K562 (cell line): ENCODE measurements at regions not wholly inside any gene's neighbourhood (a gene's known extent, or its start where the extent isn't known, plus 50 kb on each side); places are given as distances from the start of the nearest gene placed in this dataset.

Experiments used
- ATAC-seq: fragments of 200-7000 bp; cut with Tn5 transposase; 3 replicates; pipeline ENCODE4 v1.9.1; 2020; ENCODE audit warnings: moderate library complexity
- BruUV-seq: library from RNA; stranded (reverse); fragments of 400-500 nt; replicated peaks from 2 replicates; lab custom pipeline; 2021; lab: Mats Ljungman, UMichigan
- CTCF ChIA-PET: fragments of 300-600 bp; formaldehyde crosslinking; extraction: SDS; loops from one replicate; lab custom pipeline; 2021; ENCODE audit warnings: low intra/inter-chr PET ratio; lab: Yijun Ruan, JAX
- POLR2A ChIA-PET: fragments of 300-600, 350-650 bp; sonication (Branson Sonifier 250); formaldehyde crosslinking; extraction: SDS; loops from one replicate; lab custom pipeline; 2021; ENCODE audit warnings: antibody characterized with exemption, inconsistent platforms; lab: Yijun Ruan, JAX
- DNase-seq, 4 experiments: peaks; one replicate each; pipeline versions ENCODE4 v3.0.0 to v3.0.0-alpha.2; 2011 to 2018; ENCODE audit warnings: low spot score in 3 of 4, mixed read lengths in 3 of 4; ENCODE audit errors: extremely low read depth in 1 of 4
- FAIRE-seq: peaks from 2 replicates; lab custom pipeline; 2011; peaks lifted over from hg19 to GRCh38; lab: Jason Lieb, UNC
- H2AFZ ChIP-seq: 2 replicates; pipeline ENCODE4 v1.6.0; 2011; ENCODE audit warnings: low read depth, low read length, control low read depth, inconsistent platforms
- H3K27ac ChIP-seq: fragments of 200-600 bp; 3 replicates; pipeline ENCODE4 v1.8.0; 2011; ENCODE audit warnings: low read depth, mild to moderate bottlenecking, control low read depth, inconsistent platforms, low read length, moderate library complexity, mixed read lengths; ENCODE audit errors: extremely low read depth
- H3K27me3 ChIP-seq, 2 experiments: fragments of 300-600 bp in 1 of 2; 2 replicates in 1 of 2; 3 replicates in 1 of 2; pipeline versions ENCODE4 v1.6.0 to v1.8.0; 2011; ENCODE audit warnings: inconsistent platforms in 2 of 2, low read length in 2 of 2, mild to moderate bottlenecking in 1 of 2, mixed read lengths in 1 of 2, moderate library complexity in 1 of 2; ENCODE audit not compliant: control insufficient read depth in 2 of 2, insufficient read depth in 2 of 2
- H3K36me3 ChIP-seq: fragments of 300-600 bp; 3 replicates; pipeline ENCODE4 v1.8.0; 2011; ENCODE audit warnings: mild to moderate bottlenecking, low read length, inconsistent platforms; ENCODE audit not compliant: control insufficient read depth, insufficient read depth
- H3K4me1 ChIP-seq, 2 experiments: fragments of 200-600 bp in 1 of 2; replicated peaks in 1 of 2; 2 replicates in 1 of 2; 3 replicates in 1 of 2; pipeline versions ENCODE4 v1.5.1 to v1.8.0; 2011; ENCODE audit warnings: inconsistent platforms in 2 of 2, low read length in 2 of 2, mild to moderate bottlenecking in 1 of 2, mixed read lengths in 1 of 2, moderate library complexity in 1 of 2; ENCODE audit not compliant: control insufficient read depth in 2 of 2, insufficient read depth in 2 of 2
- H3K4me2 ChIP-seq: 2 replicates; pipeline ENCODE4 v1.6.1; 2011; ENCODE audit warnings: low read length, control low read depth, inconsistent platforms, mixed read lengths; ENCODE audit not compliant: insufficient read depth
- H3K4me3 ChIP-seq: fragments of 200-600 bp; sonication (generic), shearing (Covaris generic); 2 replicates; pipeline ENCODE4 v1.5.1; 2016; ENCODE audit warnings: control low read depth, inconsistent platforms
- H3K79me2 ChIP-seq: fragments of 200-600 bp; 3 replicates; pipeline ENCODE4 v1.8.0; 2011; ENCODE audit warnings: low read length, inconsistent platforms; ENCODE audit not compliant: control insufficient read depth, insufficient read depth
- H3K9ac ChIP-seq, 2 experiments: 2 replicates each; pipeline versions ENCODE4 v1.6.0 to v1.6.1; 2011; ENCODE audit warnings: low read depth in 2 of 2, low read length in 2 of 2, control low read depth in 1 of 2, inconsistent platforms in 1 of 2, mild to moderate bottlenecking in 1 of 2, mixed read lengths in 1 of 2; ENCODE audit not compliant: insufficient read depth in 1 of 2
- H3K9me1 ChIP-seq: one replicate; pipeline ENCODE4 v1.6.0; 2011; ENCODE audit warnings: inconsistent platforms, mild to moderate bottlenecking, low read length, moderate library complexity; ENCODE audit not compliant: control insufficient read depth, insufficient read depth
- H3K9me3 ChIP-seq: replicated peaks from 2 replicates; pipeline ENCODE4 v1.5.1; 2011; ENCODE audit warnings: low read depth, low read length, inconsistent platforms; ENCODE audit not compliant: control insufficient read depth, insufficient read depth
- H4K20me1 ChIP-seq: replicated peaks from 2 replicates; pipeline ENCODE4 v1.6.1; 2011; ENCODE audit warnings: low read length, inconsistent platforms, mixed read lengths; ENCODE audit not compliant: control insufficient read depth, insufficient read depth
- BCOR ChIP-seq: fragments of 450-650 bp; IDR thresholded peaks from 2 replicates; pipeline ENCODE4 v1.6.1; 2016
- CREM ChIP-seq: IDR thresholded peaks from 2 replicates; pipeline ENCODE4 v1.6.1; 2014; ENCODE audit warnings: antibody characterized with exemption, low read depth
- KDM1A ChIP-seq, 2 experiments: fragments of 450-650 bp; IDR thresholded peaks; 2 replicates each; pipeline ENCODE4 v1.6.1; 2016; ENCODE audit warnings: mild to moderate bottlenecking in 2 of 2
- LARP7 ChIP-seq: fragments of 450-650 bp; IDR thresholded peaks from 2 replicates; pipeline ENCODE4 v1.6.1; 2016
- NFRKB ChIP-seq: fragments of 450-650 bp; IDR thresholded peaks from 2 replicates; pipeline ENCODE4 v1.6.1; 2016; ENCODE audit warnings: low read depth
- SMARCB1 ChIP-seq: IDR thresholded peaks from 2 replicates; pipeline ENCODE4 v1.6.1; 2011; ENCODE audit warnings: improper control_type of control experiment, low read depth; ENCODE audit not compliant: insufficient read length
- SOX6 ChIP-seq: fragments of 450-650 bp; IDR thresholded peaks from 2 replicates; pipeline ENCODE4 v1.6.1; 2014; ENCODE audit warnings: mild to moderate bottlenecking
- STAG1 ChIP-seq: sonication (generic); formaldehyde crosslinking; IDR thresholded peaks from 2 replicates; pipeline ENCODE4 v1.5.0; 2020; ENCODE audit warnings: missing genetic modification reagents, borderline replicate concordance
- TAF15 ChIP-seq: fragments of 200-400 bp; formaldehyde crosslinking; IDR thresholded peaks from 2 replicates; pipeline ENCODE4 v1.6.1; 2017; ENCODE audit warnings: mild to moderate bottlenecking, low read depth, low read length, moderate library complexity
- TFAM ChIP-seq: fragments of 250-450 bp; sonication (Bioruptor Pico); conservative IDR thresholded peaks from 2 replicates; pipeline ENCODE4 v1.5.0; 2021; ENCODE audit warnings: mild to moderate bottlenecking, moderate library complexity
- ZNF184 ChIP-seq: sonication (generic); formaldehyde crosslinking; IDR thresholded peaks from 2 replicates; pipeline ENCODE4 v1.5.0; 2020; ENCODE audit warnings: missing genetic modification reagents
- ZNF282 ChIP-seq: sonication (generic); formaldehyde crosslinking; IDR thresholded peaks from 2 replicates; pipeline ENCODE4 v1.8.1; 2023; ENCODE audit warnings: missing genetic modification reagents
- WGBS: fragments of 100-300 bp; shearing (Covaris generic); methylation state at CpG from one replicate; pipeline ENCODE4 v1.1.6; 2016; ENCODE audit warnings: low coverage, mixed read lengths; ENCODE audit not compliant: insufficient coverage; ENCODE audit errors: missing lambda C conversion rate; 5-methylcytosine and 5-hydroxymethylcytosine counted together
- in situ Hi-C: fragments of 300-500 bp; cut with MboI; formaldehyde crosslinking; loops from 4 replicates; pipeline ENCODE4 v1.15.0; 2018; ENCODE audit warnings: inconsistent platforms, mixed read lengths
- intact Hi-C: fragments of 100-400 bp; cut with micrococcal nuclease; formaldehyde crosslinking; loops from 2 replicates; pipeline ENCODE4 v1.14.2; 2022
- TF ChIP-seq, protein P1 (sequence below): fragments of 450-650 bp; IDR thresholded peaks from 2 replicates; pipeline ENCODE4 v1.6.1; 2016; ENCODE audit warnings: borderline replicate concordance
- TF ChIP-seq, protein P2 (sequence below): fragments of 250-450 bp; sonication (Bioruptor Pico); IDR thresholded peaks from 2 replicates; pipeline ENCODE4 v1.4.0; 2020; ENCODE audit warnings: borderline replicate concordance
- TF ChIP-seq, protein P3 (sequence below), 2 experiments: fragments of 450-650 bp in 1 of 2; IDR thresholded peaks; 2 replicates each; pipeline ENCODE4 v1.6.1; 2011 to 2017; ENCODE audit warnings: low read depth in 2 of 2, antibody characterized with exemption in 1 of 2, borderline replicate concordance in 1 of 2, low read length in 1 of 2, mild to moderate bottlenecking in 1 of 2, mixed read lengths in 1 of 2; ENCODE audit not compliant: control insufficient read depth in 1 of 2
- TF ChIP-seq, protein P4 (sequence below): sonication (generic); formaldehyde crosslinking; IDR thresholded peaks from 2 replicates; pipeline ENCODE4 v1.8.0; 2022; ENCODE audit warnings: missing genetic modification reagents, mild to moderate bottlenecking, borderline replicate concordance

DNA sequence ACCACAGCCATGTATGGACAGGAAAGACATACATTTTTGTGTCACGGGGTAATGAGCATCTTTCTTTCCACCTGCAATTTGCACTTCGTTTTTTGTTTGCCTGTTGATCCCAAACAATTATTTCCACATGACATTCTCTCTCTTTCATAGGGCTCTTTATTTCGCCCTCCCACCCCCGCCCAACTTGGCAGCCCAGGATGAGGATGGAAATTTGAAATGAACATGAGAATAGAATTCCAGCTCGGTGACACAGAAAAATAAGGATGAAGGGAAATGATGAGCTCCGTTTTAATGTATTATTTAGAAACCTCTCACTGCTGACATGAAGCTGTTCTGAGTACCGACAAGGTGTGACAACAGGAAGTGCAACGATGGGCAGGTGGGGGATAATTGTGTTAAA, 443.3 kb downstream of the SOCS6 start:
- no TSS peak for BruUV-seq
- Histone ChIP-seq H3K4me2 (no peak overlapping the region), H4K20me1 (no peaks in the 10 kb centered on the region), H3K27ac (no peak overlapping the region), H2AFZ (no peak overlapping the region), H3K36me3 (no peaks in the 10 kb centered on the region), H3K27me3 (no peaks in the 10 kb centered on the region), H3K79me2 (no peaks in the 10 kb centered on the region), H3K9me1 (no peaks in the 10 kb centered on the region), H3K9ac (no peak overlapping the region), H3K4me3 (no peak overlapping the region), H3K9me3 (no peaks in the 10 kb centered on the region), H3K4me1 (no peaks in the 10 kb centered on the region)
- no peak for FAIRE-seq
- CTCF ChIA-PET: no interaction called here
- 2% methylated on average over 8 of the region's 8 CpGs for WGBS
- intact Hi-C loops (no loop called here), in situ Hi-C loops (no loop called here)
- POLR2A ChIA-PET: no interaction called here
- no peak for ATAC-seq
- DNase-seq: no peak
- TF ChIP-seq CREM (no peak), TAF15 (no peak), ZNF184 (no peak), KDM1A (IDR thresholded peaks at IDR 0.05) (no peak), ZNF282 (CRISPR knock-in tag) (no peak), TFAM (CRISPR knock-in tag) (no peak), SMARCB1 (no peak), LARP7 (no peak), STAG1 (CRISPR knock-in tag) (no peak), SOX6 (no peak), BCOR (no peak), NFRKB (no peak)
- TF ChIP-seq, protein P1, sequence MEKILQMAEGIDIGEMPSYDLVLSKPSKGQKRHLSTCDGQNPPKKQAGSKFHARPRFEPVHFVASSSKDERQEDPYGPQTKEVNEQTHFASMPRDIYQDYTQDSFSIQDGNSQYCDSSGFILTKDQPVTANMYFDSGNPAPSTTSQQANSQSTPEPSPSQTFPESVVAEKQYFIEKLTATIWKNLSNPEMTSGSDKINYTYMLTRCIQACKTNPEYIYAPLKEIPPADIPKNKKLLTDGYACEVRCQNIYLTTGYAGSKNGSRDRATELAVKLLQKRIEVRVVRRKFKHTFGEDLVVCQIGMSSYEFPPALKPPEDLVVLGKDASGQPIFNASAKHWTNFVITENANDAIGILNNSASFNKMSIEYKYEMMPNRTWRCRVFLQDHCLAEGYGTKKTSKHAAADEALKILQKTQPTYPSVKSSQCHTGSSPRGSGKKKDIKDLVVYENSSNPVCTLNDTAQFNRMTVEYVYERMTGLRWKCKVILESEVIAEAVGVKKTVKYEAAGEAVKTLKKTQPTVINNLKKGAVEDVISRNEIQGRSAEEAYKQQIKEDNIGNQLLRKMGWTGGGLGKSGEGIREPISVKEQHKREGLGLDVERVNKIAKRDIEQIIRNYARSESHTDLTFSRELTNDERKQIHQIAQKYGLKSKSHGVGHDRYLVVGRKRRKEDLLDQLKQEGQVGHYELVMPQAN: no peak
- TF ChIP-seq, protein P2, sequence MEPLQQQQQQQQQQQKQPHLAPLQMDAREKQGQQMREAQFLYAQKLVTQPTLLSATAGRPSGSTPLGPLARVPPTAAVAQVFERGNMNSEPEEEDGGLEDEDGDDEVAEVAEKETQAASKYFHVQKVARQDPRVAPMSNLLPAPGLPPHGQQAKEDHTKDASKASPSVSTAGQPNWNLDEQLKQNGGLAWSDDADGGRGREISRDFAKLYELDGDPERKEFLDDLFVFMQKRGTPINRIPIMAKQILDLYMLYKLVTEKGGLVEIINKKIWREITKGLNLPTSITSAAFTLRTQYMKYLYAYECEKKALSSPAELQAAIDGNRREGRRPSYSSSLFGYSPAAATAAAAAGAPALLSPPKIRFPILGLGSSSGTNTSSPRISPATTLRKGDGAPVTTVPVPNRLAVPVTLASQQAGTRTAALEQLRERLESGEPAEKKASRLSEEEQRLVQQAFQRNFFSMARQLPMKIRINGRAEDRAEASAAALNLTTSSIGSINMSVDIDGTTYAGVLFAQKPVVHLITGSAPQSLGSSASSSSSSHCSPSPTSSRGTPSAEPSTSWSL (CRISPR knock-in tag): no peak
- TF ChIP-seq, protein P3, sequence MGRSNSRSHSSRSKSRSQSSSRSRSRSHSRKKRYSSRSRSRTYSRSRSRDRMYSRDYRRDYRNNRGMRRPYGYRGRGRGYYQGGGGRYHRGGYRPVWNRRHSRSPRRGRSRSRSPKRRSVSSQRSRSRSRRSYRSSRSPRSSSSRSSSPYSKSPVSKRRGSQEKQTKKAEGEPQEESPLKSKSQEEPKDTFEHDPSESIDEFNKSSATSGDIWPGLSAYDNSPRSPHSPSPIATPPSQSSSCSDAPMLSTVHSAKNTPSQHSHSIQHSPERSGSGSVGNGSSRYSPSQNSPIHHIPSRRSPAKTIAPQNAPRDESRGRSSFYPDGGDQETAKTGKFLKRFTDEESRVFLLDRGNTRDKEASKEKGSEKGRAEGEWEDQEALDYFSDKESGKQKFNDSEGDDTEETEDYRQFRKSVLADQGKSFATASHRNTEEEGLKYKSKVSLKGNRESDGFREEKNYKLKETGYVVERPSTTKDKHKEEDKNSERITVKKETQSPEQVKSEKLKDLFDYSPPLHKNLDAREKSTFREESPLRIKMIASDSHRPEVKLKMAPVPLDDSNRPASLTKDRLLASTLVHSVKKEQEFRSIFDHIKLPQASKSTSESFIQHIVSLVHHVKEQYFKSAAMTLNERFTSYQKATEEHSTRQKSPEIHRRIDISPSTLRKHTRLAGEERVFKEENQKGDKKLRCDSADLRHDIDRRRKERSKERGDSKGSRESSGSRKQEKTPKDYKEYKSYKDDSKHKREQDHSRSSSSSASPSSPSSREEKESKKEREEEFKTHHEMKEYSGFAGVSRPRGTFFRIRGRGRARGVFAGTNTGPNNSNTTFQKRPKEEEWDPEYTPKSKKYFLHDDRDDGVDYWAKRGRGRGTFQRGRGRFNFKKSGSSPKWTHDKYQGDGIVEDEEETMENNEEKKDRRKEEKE (IDR thresholded peaks at IDR 0.05; ENCODE audit: borderline replicate concordance in 1 of 2, control insufficient read depth in 1 of 2, low read depth in 2 of 2, low read length in 1 of 2): no peak
- TF ChIP-seq, protein P4, sequence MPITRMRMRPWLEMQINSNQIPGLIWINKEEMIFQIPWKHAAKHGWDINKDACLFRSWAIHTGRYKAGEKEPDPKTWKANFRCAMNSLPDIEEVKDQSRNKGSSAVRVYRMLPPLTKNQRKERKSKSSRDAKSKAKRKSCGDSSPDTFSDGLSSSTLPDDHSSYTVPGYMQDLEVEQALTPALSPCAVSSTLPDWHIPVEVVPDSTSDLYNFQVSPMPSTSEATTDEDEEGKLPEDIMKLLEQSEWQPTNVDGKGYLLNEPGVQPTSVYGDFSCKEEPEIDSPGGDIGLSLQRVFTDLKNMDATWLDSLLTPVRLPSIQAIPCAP: no peak
